ENCODE measurements at regions not wholly inside any gene's neighbourhood (a gene's known extent, or its start where the extent isn't known, plus 50 kb on each side); places are given as distances from the start of the nearest gene placed in this dataset.
"Not testable (repeated sequence)": the region's sequence is repeated elsewhere in the genome, so short reads cannot be mapped to it uniquely, and the experiment has no call there.

DNA sequence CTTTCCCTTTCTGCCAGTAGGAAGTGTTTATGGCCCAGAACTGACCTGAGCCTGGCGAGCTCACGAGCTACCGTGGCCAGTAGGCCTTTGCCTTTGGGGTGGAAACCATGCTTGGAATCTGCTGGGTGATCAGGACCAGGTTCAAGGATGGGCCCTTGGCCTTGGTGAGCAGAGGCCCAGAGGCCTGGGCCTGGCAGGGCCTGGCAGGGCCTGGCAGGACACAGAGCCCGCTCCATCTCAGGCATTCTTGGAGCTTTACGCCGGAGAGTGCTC is 184.8 kb upstream of the RTL1 start:
- no peak overlapping the region for H2AFZ ChIP-seq (ENCODE audit: low read length)
- no peaks in the 10 kb centered on the region for H3K9me3 ChIP-seq (replicated peaks; ENCODE audit: insufficient read depth, low read length)
- no peaks in the 10 kb centered on the region for H4K20me1 ChIP-seq (ENCODE audit: insufficient read depth, low read length)
- no peaks in the 10 kb centered on the region for H3K36me3 ChIP-seq (replicated peaks; ENCODE audit: insufficient read depth, low read length)
- H3K4me1 ChIP-seq (ENCODE audit: low read length): no peaks in the 10 kb centered on the region
- H3K27ac ChIP-seq (ENCODE audit: low read length): no peak overlapping the region
- H3K4me2 ChIP-seq (ENCODE audit: low read depth, low read length): no peak overlapping the region
- H3K9me2 ChIP-seq (replicated peaks; ENCODE audit: insufficient read depth, low read length): no peaks in the 10 kb centered on the region
- DNase-seq: no peak
- no peaks in the 10 kb centered on the region for H3K79me2 ChIP-seq (ENCODE audit: low read length)
- H3K27me3 ChIP-seq (replicated peaks; ENCODE audit: insufficient read depth, low read length): peaks cover 5% of the 10 kb centered on the region
- H3K9ac ChIP-seq (ENCODE audit: low read length): no peak overlapping the region
- TF ChIP-seq, protein P1, sequence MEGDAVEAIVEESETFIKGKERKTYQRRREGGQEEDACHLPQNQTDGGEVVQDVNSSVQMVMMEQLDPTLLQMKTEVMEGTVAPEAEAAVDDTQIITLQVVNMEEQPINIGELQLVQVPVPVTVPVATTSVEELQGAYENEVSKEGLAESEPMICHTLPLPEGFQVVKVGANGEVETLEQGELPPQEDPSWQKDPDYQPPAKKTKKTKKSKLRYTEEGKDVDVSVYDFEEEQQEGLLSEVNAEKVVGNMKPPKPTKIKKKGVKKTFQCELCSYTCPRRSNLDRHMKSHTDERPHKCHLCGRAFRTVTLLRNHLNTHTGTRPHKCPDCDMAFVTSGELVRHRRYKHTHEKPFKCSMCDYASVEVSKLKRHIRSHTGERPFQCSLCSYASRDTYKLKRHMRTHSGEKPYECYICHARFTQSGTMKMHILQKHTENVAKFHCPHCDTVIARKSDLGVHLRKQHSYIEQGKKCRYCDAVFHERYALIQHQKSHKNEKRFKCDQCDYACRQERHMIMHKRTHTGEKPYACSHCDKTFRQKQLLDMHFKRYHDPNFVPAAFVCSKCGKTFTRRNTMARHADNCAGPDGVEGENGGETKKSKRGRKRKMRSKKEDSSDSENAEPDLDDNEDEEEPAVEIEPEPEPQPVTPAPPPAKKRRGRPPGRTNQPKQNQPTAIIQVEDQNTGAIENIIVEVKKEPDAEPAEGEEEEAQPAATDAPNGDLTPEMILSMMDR (IDR thresholded peaks at IDR 0.05; ENCODE audit: low read length): no peak
- TF ChIP-seq EZH2 (optimal IDR thresholded peaks at IDR 0.05; ENCODE audit: low read depth, low read length) (no peak), EZH2phosphoT487 (IDR thresholded peaks at IDR 0.05; ENCODE audit: low read length) (no peak)
- H3K4me3 ChIP-seq (ENCODE audit: low read length): no peak overlapping the region
- H3F3A ChIP-seq (ENCODE audit: insufficient read depth, low read length): no peaks in the 10 kb centered on the region

DNA sequence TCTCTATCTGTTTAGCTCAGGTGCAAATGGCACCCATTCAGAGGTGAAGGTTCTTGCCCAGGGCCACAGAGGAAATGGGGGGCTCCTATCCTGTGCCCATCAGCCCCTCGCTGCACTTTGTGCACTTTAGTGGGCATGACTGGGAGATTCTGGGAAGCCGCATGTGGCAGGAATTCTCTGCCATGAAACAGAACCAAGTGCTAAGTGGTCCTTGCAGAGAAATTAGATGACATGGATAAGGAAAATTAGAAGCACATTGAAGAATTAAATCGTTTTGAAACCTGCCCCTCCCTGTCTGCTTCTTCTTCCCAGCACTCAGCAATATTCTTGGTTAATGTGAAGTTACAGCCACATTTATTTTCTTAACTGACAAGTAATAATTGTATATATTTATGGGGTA is 185.2 kb upstream of the RTL1 start:
- Histone ChIP-seq H3K9me3 (replicated peaks; ENCODE audit: insufficient read depth, low read length) (no peaks in the 10 kb centered on the region), H3K4me1 (ENCODE audit: low read length) (no peaks in the 10 kb centered on the region), H4K20me1 (ENCODE audit: insufficient read depth, low read length) (no peaks in the 10 kb centered on the region), H2AFZ (ENCODE audit: low read length) (no peak overlapping the region), H3K36me3 (replicated peaks; ENCODE audit: insufficient read depth, low read length) (no peaks in the 10 kb centered on the region), H3K4me3 (ENCODE audit: low read length) (no peak overlapping the region), H3F3A (ENCODE audit: insufficient read depth, low read length) (no peaks in the 10 kb centered on the region), H3K9me2 (replicated peaks; ENCODE audit: insufficient read depth, low read length) (no peaks in the 10 kb centered on the region), H3K79me2 (ENCODE audit: low read length) (no peaks in the 10 kb centered on the region), H3K4me2 (ENCODE audit: low read depth, low read length) (no peak overlapping the region), H3K27me3 (replicated peaks; ENCODE audit: insufficient read depth, low read length) (peaks cover 5% of the 10 kb centered on the region), H3K27ac (ENCODE audit: low read length) (no peak overlapping the region), H3K9ac (ENCODE audit: low read length) (no peak overlapping the region)
- TF ChIP-seq EZH2phosphoT487 (IDR thresholded peaks at IDR 0.05; ENCODE audit: low read length) (no peak), EZH2 (optimal IDR thresholded peaks at IDR 0.05; ENCODE audit: low read depth, low read length) (no peak)
- TF ChIP-seq, protein P1 (IDR thresholded peaks at IDR 0.05; ENCODE audit: low read length): no peak
- DNase-seq: no peak

- not testable (repeated sequence) for DNase-seq; H3K27me3 ChIP-seq (replicated peaks; ENCODE audit: insufficient read depth, low read length); H3K9me3 ChIP-seq (replicated peaks; ENCODE audit: insufficient read depth, low read length); H2AFZ ChIP-seq (ENCODE audit: low read length); H3K4me1 ChIP-seq (ENCODE audit: low read length); H3K79me2 ChIP-seq (ENCODE audit: low read length); H3K9ac ChIP-seq (ENCODE audit: low read length); H3K4me3 ChIP-seq (ENCODE audit: low read length); H3K36me3 ChIP-seq (replicated peaks; ENCODE audit: insufficient read depth, low read length); H3F3A ChIP-seq (ENCODE audit: insufficient read depth, low read length); H3K27ac ChIP-seq (ENCODE audit: low read length); H3K4me2 ChIP-seq (ENCODE audit: low read depth, low read length); H3K9me2 ChIP-seq (replicated peaks; ENCODE audit: insufficient read depth, low read length); H4K20me1 ChIP-seq (ENCODE audit: insufficient read depth, low read length)
Observed at GRCh38 chr14:101090478-101090877, 187.0 kb upstream of the RTL1 start.

DNA sequence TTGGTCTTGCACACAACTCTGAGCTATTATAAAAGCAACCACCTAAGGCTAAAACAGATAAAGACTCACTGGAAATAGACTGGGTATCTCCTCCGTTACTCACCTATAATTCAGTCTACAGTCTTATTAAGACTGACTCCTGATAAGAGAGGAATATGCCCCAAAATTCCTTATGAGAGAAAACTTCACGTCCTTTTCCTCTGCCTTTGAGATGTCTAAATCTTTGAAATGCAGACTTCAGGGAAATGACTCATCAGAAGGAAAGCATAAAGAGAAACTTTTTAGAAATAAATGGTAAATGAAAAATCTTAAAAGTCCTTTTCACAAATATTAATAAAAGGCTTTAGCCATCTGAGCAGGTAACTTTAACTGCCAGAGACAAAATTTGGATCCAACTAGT is 187.5 kb upstream of the RTL1 start:
- Histone ChIP-seq H4K20me1 (ENCODE audit: insufficient read depth, low read length) (no peaks in the 10 kb centered on the region), H3K27ac (ENCODE audit: low read length) (no peak overlapping the region), H3K9ac (ENCODE audit: low read length) (no peak overlapping the region), H3K79me2 (ENCODE audit: low read length) (no peaks in the 10 kb centered on the region), H3K27me3 (replicated peaks; ENCODE audit: insufficient read depth, low read length) (peaks cover 5% of the 10 kb centered on the region; the same call in 1 of the 2 replicates), H3K9me2 (replicated peaks; ENCODE audit: insufficient read depth, low read length) (no peaks in the 10 kb centered on the region), H3K4me1 (ENCODE audit: low read length) (no peaks in the 10 kb centered on the region), H3F3A (ENCODE audit: insufficient read depth, low read length) (no peaks in the 10 kb centered on the region), H2AFZ (ENCODE audit: low read length) (no peak overlapping the region), H3K36me3 (replicated peaks; ENCODE audit: insufficient read depth, low read length) (no peaks in the 10 kb centered on the region), H3K4me3 (ENCODE audit: low read length) (no peak overlapping the region), H3K9me3 (replicated peaks; ENCODE audit: insufficient read depth, low read length) (no peaks in the 10 kb centered on the region), H3K4me2 (ENCODE audit: low read depth, low read length) (no peak overlapping the region)
- TF ChIP-seq, protein P1 (IDR thresholded peaks at IDR 0.05; ENCODE audit: low read length): no peak
- TF ChIP-seq EZH2 (optimal IDR thresholded peaks at IDR 0.05; ENCODE audit: low read depth, low read length) (no peak), EZH2phosphoT487 (IDR thresholded peaks at IDR 0.05; ENCODE audit: low read length) (no peak)
- no peak for DNase-seq

GRCh38 chr14:101094916-101095315 is 191.4 kb upstream of the RTL1 start:
- not testable (repeated sequence) for H3K27ac ChIP-seq (ENCODE audit: low read length); H3K4me3 ChIP-seq (ENCODE audit: low read length); H3K9me2 ChIP-seq (replicated peaks; ENCODE audit: insufficient read depth, low read length); H3K4me1 ChIP-seq (ENCODE audit: low read length); H3K27me3 ChIP-seq (replicated peaks; ENCODE audit: insufficient read depth, low read length); H2AFZ ChIP-seq (ENCODE audit: low read length); H3K9me3 ChIP-seq (replicated peaks; ENCODE audit: insufficient read depth, low read length); DNase-seq; H3K79me2 ChIP-seq (ENCODE audit: low read length); H4K20me1 ChIP-seq (ENCODE audit: insufficient read depth, low read length); H3K4me2 ChIP-seq (ENCODE audit: low read depth, low read length); H3K36me3 ChIP-seq (replicated peaks; ENCODE audit: insufficient read depth, low read length); H3K9ac ChIP-seq (ENCODE audit: low read length); H3F3A ChIP-seq (ENCODE audit: insufficient read depth, low read length)

Data from MM.1S (cell line).